ENCODE measurements at regions not wholly inside any gene's neighbourhood (a gene's known extent, or its start where the extent isn't known, plus 50 kb on each side); places are given as distances from the start of the nearest gene placed in this dataset.

DNA sequence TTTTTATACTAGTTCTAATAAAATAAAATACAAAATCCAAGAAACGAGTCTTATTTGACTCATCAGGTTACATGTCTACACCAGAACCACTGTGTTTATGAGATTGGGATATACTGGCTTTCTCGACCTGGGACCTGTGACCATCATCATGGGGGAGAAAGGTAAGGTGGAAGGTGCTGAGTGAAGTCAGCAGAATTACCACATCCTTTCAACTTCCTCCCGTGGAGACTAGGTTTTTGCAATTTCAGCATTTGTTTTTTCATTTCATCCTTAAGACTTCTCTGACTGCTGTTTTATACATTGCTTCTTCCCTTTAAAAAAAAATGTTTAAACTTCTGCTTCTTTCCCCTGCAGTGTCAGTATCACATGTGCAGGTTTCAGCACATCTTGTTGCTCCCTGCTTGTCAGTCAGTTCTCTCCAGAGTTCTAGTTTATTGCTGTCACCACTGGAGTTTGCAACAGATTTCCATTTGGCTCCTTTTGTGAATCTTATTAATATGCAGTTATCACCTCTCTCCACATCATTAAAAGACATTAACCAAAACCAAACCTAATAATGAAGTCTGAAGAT is 60.4 kb upstream of the HAO2 start:
- no peak for DNase-seq (ENCODE audit: low read depth in 2 of 2)

DNA sequence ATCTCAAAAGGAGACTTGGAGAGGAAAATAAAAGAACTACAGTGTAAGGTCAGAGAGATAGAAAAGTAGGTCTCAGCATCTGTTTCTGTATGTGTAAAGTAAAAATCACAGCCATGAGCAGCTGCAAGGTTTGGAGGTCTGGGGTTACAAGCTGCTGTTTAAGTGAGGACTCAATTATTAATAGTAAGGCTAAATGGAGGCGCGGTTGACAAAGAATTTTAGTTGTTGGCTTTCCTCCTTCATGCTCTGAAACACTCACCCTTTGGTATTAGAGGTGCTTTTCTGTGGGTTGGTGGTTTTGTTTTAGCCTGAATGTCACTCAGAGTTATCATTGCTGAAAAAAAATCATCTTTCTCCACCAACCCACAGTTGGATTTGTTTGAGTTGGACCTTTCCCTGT is 59.8 kb upstream of the HAO2 start:
- no peak for DNase-seq (ENCODE audit: low read depth in 2 of 2)

DNA sequence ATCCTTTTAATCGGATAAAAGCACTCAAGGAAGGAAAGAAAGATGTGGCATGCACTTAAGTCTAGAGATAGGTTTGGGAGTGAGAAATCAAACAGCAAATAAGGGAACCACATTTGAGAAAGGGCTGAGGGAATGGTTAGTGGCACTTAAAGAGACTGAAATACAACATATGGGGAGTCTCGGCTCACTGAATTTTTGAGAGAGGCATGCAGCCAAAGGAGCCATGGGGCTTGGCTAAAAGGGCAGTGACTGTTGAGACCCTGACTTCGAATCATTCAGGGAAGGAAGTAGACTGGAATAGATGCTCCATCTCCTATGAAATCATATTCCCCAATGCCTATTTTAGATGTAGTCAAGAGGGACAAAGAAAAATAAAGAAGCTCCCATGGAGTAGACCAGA is 58.3 kb upstream of the HAO2 start:
- DNase-seq (ENCODE audit: low read depth in 2 of 2), result no peak

DNA sequence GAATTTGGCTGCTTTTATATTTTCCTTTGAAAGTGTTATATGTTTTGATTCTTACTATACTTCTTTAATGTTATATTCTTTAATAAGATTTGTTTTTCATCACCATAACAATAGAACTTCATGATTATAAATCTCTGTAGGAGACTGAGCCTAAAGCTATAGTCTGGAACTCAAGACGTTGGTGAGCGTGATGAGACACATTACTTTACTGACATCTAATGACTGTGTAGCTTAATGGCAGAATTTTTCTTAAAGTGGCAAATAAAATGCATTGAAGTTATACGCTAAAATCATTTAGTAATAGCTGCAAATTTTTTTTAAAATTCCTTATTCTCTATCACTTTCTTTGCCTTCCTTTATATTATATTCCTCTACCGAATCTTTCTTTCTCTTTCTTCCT is 56.1 kb upstream of the HAO2 start:
- DNase-seq (ENCODE audit: low read depth in 2 of 2), result no peak

DNA sequence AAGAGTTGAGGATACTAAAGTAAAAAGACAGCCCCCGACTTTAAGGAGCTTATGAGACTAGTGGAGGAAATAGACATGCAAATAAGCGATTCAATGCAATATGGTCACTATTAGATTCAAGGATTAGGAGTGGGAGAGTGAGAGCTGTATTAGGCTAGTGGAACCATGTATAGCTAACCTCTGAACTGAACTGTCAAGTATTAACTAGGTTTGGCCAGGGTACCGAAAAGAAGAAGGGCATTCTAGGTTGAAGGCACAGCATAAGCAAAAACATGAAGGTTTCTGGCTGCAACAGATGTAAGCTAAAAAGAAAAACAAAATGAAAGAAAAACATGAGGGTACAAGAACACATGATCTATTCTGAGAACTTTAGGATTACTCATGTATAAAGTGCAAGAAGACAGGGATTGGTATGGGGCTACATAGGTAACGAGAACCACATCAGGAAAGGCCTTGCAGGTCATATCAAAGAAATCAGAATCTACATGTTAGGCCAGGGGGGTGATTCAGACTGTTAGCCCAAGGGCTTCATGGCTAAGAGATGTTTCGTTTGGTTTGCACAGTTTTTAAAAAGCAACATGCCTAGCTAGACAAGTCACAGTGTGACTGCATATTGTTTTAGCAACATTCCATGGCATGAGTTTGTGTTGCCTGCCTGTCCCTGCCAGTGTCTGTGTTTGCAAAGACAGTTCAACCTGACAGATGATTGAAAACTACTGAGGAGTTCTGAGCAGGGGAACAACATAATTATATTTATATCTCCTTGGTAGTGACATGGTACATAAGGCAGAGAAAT is 54.4 kb upstream of the HAO2 start:
- DNase-seq (ENCODE audit: low read depth in 2 of 2), result no peak

DNA sequence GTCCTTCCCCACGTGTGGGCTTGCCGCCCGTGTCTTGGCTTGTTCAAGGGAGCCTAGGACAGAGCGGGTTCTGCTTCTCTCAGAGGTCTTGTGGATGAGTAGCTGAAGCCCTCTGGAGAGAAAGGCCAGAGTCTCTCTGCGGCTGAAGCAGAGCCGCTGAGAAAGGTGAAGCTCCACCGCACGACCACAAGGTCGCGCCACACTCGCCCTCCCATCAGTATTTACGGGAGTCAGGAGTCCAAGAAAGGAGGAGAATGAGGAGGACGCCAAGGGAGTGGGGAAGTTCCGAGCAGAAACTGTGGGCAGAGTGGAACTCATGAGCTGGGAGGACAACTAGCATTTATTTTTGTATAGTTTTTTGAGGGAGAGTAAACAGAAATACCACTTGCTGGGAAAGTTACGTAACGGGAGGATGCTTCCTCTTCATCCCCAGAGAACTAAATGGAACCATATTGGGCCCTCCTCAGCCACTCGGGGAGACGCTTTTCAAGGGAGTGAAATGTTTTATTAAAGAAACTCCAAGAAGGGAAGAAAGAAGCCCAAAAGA is 51.6 kb upstream of the HAO2 start:
- no peak for DNase-seq (ENCODE audit: low read depth in 2 of 2)

DNA sequence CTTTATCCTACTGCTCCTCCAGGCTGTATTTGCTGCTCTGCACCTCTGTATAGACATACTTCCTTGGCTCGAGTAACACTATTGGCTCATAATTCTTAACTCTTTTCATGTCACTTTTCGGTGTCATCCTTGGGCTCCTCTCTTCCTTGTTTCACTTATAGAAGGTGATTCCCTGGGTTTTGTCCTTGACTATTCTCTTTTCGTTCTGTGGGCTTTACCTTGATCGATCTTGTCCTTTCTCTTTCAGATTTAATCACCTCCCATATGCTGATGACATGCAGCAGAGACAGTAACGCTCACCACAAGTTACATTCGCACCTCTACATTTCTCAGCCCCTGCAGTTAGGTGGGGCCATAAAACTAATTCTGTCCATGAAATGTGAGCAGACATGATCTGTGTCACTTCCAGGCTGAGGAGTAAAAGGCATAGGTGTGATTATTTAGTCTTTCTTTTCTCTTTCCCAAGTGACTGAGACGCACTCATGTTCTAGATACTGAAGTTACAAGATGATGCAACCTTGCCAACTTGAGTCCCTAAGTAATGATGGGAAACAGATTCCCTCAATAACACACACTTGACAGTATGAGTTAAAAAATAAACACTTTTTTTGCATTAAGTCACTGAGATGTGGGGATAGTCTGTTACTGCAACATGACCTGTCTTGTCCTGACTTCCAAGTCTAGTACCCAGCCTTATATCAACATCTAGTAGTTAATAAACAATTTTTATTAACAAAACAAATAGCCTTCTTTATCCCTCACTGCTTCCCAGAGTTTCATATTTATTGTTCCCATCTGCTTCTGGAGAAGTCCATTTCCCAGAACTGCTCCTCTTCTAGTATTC is 49.9 kb upstream of the HAO2 start:
- DNase-seq (ENCODE audit: low read depth in 2 of 2), result no peak
